ENCODE measurements at regions not wholly inside any gene's neighbourhood (a gene's known extent, or its start where the extent isn't known, plus 50 kb on each side); places are given as distances from the start of the nearest gene placed in this dataset.

DNA sequence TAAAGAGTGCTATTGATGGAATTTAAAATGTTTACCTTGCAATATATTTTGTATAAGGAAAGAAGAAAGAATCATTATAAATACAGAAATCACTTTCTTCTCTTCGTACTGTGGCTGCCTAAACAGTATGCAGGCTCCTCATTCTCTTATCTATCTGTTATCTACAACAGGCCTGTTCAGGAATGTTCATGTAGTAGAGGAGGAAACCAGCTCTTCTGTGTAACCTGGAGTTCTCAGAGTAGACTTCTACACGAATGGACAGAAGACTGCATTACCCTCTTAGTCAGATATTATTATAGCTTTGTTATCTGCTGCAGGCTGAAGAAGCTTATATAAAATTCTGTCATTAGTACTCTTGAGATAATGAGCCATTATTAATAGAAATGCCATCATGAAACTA, 1225.9 kb upstream of the CNTN5 start:
- Histone ChIP-seq H4K5ac (ENCODE audit: insufficient read length, low read depth, low read length) (no peak overlapping the region), H3K79me2 (ENCODE audit: insufficient read depth, low read length) (no peaks in the 10 kb centered on the region), H2BK120ac (ENCODE audit: low read depth, low read length, poor library complexity, severe bottlenecking) (no peak overlapping the region), H3T11ph (ENCODE audit: low read length) (no peak overlapping the region), H4K91ac (ENCODE audit: insufficient read length, low read depth, low read length) (no peak overlapping the region), H3K23ac (ENCODE audit: insufficient read length, low read depth, low read length) (no peak overlapping the region), H3K4me1 (ENCODE audit: insufficient read depth, low read length) (no peaks in the 10 kb centered on the region), H3K27me3 (ENCODE audit: insufficient read depth, low read length) (no peaks in the 10 kb centered on the region), H2BK5ac (ENCODE audit: insufficient read length, low read length) (no peak overlapping the region), H3K18ac (ENCODE audit: insufficient read length, low read depth, low read length) (no peak overlapping the region), H3K14ac (ENCODE audit: insufficient read depth, low read length) (no peak overlapping the region), H3K4me2 (ENCODE audit: insufficient read depth, insufficient read length, low read length) (no peak overlapping the region), H3K9me3 (ENCODE audit: control insufficient read depth, low read depth, low read length) (no peaks in the 10 kb centered on the region), H3K4ac (ENCODE audit: low read depth, low read length) (no peak overlapping the region), H3K56ac (ENCODE audit: insufficient read length, low read depth, low read length) (no peak overlapping the region), H2BK15ac (ENCODE audit: low read depth, low read length) (no peak overlapping the region), H3K23me2 (ENCODE audit: insufficient read length, low read depth, low read length, poor library complexity, severe bottlenecking) (no peaks in the 10 kb centered on the region), H2AK5ac (ENCODE audit: insufficient read length, low read length) (no peak overlapping the region), H4K20me1 (ENCODE audit: control insufficient read depth, insufficient read depth, insufficient read length) (no peaks in the 10 kb centered on the region), H2AFZ (ENCODE audit: low read length) (no peak overlapping the region), H3K27ac (ENCODE audit: insufficient read length, low read depth, low read length) (no peak overlapping the region), H2BK20ac (ENCODE audit: low read depth, low read length, poor library complexity, severe bottlenecking) (no peak overlapping the region), H3K79me1 (ENCODE audit: insufficient read depth, low read depth, low read length, poor library complexity, severe bottlenecking) (no peaks in the 10 kb centered on the region), H3K9ac (ENCODE audit: extremely low read depth, insufficient read length, low read length) (no peak overlapping the region), H2BK12ac (ENCODE audit: insufficient read length, low read depth, low read length) (no peak overlapping the region), H4K8ac (replicated peaks; ENCODE audit: insufficient read length, low read depth, low read length) (no peak overlapping the region)
- Mint-ChIP-seq H3K4me1 (no peaks in the 10 kb centered on the region), H3K4me3 (no peak overlapping the region), H3K27me3 (ENCODE audit: low read depth) (no peaks in the 10 kb centered on the region), H3K27ac (no peak overlapping the region), H3K9me3 (peaks cover 0 to 12% of the 10 kb centered on the region in 2 experiments; a peak in 4 of 5 replicates), H3K36me3 (ENCODE audit: insufficient read depth in 1 of 3, low read depth in 3 of 3) (peaks cover 0 to 8% (median 0%) of the 10 kb centered on the region in 3 experiments; a peak in 2 of 7 replicates)
- TF ChIP-seq, protein P1, sequence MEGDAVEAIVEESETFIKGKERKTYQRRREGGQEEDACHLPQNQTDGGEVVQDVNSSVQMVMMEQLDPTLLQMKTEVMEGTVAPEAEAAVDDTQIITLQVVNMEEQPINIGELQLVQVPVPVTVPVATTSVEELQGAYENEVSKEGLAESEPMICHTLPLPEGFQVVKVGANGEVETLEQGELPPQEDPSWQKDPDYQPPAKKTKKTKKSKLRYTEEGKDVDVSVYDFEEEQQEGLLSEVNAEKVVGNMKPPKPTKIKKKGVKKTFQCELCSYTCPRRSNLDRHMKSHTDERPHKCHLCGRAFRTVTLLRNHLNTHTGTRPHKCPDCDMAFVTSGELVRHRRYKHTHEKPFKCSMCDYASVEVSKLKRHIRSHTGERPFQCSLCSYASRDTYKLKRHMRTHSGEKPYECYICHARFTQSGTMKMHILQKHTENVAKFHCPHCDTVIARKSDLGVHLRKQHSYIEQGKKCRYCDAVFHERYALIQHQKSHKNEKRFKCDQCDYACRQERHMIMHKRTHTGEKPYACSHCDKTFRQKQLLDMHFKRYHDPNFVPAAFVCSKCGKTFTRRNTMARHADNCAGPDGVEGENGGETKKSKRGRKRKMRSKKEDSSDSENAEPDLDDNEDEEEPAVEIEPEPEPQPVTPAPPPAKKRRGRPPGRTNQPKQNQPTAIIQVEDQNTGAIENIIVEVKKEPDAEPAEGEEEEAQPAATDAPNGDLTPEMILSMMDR (conservative IDR thresholded peaks at IDR 0.05): no peak
- DNase-seq: no peak
- WGBS (ENCODE audit: extremely low coverage, insufficient read length, low lambda C conversion rate): no CpG with 5 or more reads among the region's 2 CpGs
